ENCODE measurements at regions not wholly inside any gene's neighbourhood (a gene's known extent, or its start where the extent isn't known, plus 50 kb on each side); places are given as distances from the start of the nearest gene placed in this dataset.

- no peak for DNase-seq
Measured at GRCh38 chrX:107561468-107562215, 66.7 kb upstream of the PRPS1 start.

GRCh38 chrX:107562482-107562881 is 65.8 kb upstream of the PRPS1 start:
- no peak for DNase-seq

GRCh38 chrX:107563824-107564223 is 64.5 kb upstream of the PRPS1 start:
- DNase-seq: no peak

GRCh38 chrX:107565015-107565414 is 63.3 kb upstream of the PRPS1 start:
- DNase-seq: no peak

- DNase-seq: no peak
Measured at GRCh38 chrX:107565931-107566603, 62.2 kb upstream of the PRPS1 start.

GRCh38 chrX:107566604-107567262 is 61.6 kb upstream of the PRPS1 start:
- DNase-seq: no peak

- DNase-seq: no peak
Measured at GRCh38 chrX:107567370-107567769, 60.9 kb upstream of the PRPS1 start.

- no peak for DNase-seq
Measured at GRCh38 chrX:107571296-107571998, 56.9 kb upstream of the PRPS1 start.

GRCh38 chrX:107573016-107573415 is 55.3 kb upstream of the PRPS1 start:
- no peak for DNase-seq

- peak; percentile 1 for DNase-seq
Measured at GRCh38 chrX:107574054-107574683, 54.1 kb upstream of the PRPS1 start.

- DNase-seq: no peak
Measured at GRCh38 chrX:107574711-107575110, 53.6 kb upstream of the PRPS1 start.

- no peak for DNase-seq
Measured at GRCh38 chrX:107576392-107576791, 51.9 kb upstream of the PRPS1 start.

GRCh38 chrX:107576841-107577240 is 51.5 kb upstream of the PRPS1 start:
- DNase-seq: no peak

GRCh38 chrX:107577933-107578332 is 50.4 kb upstream of the PRPS1 start:
- DNase-seq: no peak
